ENCODE measurements at regions not wholly inside any gene's neighbourhood (a gene's known extent, or its start where the extent isn't known, plus 50 kb on each side); places are given as distances from the start of the nearest gene placed in this dataset.

DNA sequence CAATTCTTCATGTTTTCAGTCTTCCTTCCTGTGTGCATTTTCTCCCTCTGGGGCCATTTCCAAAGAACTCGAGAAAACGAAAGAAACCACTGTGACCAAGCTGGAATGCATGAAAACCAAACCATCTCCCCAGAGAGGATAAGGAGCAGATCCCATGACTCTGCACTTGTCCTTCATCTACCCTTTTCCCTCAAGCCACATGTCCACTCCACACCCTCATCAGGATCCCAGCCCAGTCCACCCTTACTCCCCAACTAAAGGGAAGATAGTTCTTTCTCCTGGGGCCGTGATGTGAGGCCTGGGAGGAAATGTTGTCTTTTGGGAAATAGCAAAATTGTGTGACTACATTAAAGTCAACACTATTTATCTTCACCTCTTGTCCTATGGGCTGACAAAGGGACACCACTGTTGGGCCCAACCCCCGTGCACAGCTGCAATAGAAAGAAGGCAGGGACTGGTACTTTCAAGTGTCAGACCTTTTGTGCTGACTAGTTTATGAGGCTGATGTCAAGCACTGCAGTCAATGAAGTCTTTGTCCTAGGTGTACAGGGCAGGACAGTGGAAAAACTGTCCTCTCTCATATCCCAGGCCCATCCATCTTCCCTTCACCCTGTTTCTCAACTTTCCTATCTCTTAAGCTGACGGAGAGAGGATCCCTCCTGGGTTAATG is 487.1 kb upstream of the NR2F2 start:
- peak; percentile 90 for DNase-seq (ENCODE audit: low read depth)

DNA sequence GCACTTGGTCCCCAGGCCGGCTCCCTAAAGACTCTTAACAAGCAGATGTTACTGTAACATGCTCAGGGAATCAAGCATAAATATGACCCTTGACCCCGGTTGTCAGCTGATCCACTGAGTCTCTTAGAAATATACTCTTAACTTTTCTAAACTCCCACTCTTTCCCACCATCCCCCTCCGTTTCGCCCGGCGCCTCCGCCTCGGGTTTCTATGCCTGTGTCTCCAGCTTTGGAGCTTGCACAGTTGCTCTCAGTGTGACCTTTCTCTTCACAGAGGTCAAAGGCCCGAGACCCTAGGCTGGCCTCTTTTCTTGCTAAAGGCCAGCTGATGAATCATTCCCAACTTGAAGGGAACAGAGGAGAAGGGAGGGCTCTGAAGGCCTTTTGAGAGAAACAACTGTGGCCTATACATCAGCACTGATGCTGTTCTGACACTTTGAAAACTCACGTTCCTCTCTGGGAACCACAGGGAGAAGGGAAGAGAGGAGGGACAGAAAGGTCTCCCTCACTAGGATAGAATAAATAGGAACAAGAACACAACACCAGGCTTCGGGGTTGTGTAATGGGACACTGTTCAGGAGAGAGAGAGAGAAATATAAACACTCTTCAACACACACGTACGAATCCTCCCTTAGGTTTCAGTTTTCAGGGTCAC is 484.5 kb upstream of the NR2F2 start:
- peak; percentile 64 for DNase-seq (ENCODE audit: low read depth)

DNA sequence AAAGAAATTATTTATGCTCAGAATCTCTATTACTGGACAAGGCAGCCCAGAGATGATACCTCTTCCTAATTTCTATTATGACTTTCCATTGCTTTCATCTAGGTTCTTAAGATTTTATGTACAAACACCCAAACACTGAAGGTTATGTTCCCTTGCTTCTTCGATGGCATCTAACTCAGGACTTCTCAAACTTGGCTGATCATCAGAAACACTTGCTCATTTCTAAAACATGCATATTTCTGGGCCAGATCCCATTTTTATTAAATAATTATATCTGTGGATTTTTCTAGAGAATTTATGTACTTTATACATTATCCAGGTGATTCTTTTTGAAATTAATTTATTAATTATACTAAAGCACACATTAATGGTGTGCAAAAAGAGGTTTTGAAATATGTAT is 482.4 kb upstream of the NR2F2 start:
- DNase-seq (ENCODE audit: low read depth), result no peak

DNA sequence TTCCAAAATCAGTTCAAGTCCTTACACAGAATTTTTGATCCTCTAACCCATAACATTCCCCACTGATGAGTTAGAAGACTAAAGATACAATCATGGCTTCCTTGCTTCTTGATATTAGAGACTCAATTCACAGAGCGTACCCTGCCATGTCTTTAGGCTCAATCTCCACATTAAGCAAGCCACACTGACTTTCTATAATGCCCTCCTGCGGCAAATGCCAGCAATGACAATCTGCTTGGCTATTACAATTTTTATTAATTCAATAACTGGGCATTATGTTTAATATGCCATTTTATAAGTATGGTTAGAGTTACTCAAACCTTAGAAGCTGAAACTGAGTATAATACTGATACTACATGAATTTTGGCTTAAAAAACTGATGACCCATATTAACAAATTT is 479.7 kb upstream of the NR2F2 start:
- no peak for DNase-seq (ENCODE audit: low read depth)

DNA sequence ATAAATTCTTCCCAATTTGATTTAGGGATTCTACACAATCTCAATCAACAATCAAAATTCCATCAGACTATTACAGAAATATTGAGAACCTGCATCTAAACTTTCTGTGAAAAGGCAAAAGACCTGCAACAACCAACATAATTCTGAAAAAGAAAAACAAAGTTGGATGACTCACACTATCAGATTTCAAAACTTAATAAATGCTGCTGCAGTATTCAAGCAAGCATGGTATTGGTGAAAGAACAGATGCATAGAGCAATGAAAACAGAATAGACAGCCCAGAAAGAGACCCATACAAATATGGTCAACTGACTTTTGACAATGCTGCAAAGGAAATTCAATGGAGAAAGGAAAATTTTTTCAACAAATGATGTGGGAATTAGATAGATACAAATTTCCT is 477.1 kb upstream of the NR2F2 start:
- peak; percentile 75 for DNase-seq (ENCODE audit: low read depth)

DNA sequence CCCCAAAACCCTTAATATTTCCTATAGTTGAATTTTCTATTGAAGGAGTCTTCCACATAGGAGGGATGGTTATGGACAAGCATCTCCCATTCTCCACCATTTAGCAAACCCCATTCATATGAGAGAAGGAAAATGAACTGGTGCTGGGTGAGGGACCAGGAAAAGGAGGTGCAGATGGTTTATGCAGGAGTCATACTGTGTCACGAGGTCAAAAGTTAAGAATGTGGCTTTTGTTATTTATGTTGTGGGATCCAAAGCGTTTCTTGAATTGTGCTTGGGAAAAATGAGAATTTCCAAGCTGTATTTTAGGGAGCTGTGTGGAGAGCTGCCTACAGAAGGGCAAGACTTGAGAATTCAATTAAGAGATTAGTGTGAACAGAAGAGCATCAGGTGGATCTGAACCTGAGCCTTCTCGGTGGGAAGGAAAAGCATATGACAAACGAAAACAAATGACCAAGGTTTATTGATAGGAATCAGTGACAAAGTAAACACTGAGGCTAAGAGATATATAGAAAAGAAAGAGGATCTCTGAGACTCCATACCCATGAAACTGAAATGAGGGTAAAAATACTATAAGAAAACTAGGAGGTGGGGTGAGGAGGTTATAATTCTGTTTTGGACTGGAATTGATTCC is 473.3 kb upstream of the NR2F2 start:
- DNase-seq (ENCODE audit: low read depth), result peak; percentile 88

DNA sequence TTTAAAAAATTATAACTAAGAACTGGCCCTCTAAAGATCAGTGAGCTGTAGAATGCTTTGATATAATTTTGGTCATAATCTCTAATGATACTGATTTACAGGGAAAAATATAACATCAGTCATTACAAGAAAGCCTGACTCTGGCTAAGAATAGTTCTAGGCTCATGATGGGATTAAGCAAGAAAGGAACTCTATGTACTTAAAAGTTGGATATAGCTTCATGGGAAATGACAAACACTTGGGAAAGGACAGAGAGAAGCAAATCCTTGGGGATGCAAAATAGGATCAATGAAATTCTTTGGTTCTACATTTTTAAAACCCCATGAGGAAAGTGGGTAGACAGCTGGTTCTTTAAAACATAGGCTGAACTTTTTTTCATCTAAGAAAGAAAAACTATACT is 472.7 kb upstream of the NR2F2 start:
- DNase-seq (ENCODE audit: low read depth), result peak; percentile 85

DNA sequence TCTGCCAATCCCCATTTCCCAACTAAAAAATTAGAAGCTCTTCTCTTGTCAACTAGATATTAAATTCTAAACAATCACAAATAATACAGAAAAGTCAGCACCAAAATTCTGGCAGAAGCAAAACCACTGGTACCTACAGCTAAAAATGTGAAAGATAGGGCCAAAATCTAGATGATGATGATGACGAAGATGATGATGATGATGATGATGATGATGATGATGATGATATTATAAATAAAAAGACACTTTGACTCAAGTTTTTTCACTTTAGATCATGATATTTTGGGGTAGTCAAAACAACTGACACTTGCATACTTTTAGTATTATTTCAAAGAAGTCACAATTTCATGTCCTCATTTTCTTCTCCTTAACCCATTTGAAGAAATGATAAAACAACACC is 470.1 kb upstream of the NR2F2 start:
- DNase-seq (ENCODE audit: low read depth), result no peak

DNA sequence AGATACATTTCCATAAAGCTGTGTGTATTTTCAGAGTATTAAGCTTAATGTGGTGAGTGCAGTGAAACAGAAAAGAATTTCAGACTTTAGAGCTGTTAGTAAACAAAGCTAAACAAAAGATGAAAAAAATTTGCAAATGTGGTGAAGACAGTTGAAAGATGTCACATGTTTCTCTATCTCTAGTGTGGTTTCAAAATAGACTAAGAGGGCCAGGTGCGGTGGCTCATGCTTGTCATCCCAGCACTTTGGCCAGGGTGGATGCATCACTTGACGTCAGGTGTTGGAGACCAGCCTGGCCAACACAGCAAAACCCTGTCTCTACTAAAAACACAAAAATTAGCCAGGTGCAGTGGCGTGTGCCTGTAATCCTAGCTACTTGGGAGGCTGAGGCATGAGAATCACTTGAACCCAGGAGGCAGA is 466.0 kb upstream of the NR2F2 start:
- DNase-seq (ENCODE audit: low read depth), result no peak

DNA sequence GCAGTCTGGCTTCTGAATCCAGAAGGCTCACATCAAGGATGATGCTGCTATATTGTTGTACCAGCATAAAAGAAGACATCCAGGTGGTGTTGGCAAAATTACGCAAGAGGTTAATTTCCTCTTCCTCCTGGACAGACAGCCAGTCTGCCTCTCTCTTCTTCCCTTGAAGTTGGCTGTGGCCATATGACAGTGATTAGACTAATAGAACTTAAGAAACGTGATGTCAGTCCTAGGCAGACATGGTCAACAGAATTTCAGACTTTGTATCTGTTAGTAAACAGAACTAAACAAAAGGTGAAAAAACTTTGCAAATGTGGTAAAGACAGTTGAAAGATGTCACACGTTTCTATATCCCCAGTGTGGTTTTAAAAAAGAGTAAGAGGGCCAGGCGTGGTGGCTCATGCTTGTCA is 465.2 kb upstream of the NR2F2 start:
- DNase-seq (ENCODE audit: low read depth), result no peak

DNA sequence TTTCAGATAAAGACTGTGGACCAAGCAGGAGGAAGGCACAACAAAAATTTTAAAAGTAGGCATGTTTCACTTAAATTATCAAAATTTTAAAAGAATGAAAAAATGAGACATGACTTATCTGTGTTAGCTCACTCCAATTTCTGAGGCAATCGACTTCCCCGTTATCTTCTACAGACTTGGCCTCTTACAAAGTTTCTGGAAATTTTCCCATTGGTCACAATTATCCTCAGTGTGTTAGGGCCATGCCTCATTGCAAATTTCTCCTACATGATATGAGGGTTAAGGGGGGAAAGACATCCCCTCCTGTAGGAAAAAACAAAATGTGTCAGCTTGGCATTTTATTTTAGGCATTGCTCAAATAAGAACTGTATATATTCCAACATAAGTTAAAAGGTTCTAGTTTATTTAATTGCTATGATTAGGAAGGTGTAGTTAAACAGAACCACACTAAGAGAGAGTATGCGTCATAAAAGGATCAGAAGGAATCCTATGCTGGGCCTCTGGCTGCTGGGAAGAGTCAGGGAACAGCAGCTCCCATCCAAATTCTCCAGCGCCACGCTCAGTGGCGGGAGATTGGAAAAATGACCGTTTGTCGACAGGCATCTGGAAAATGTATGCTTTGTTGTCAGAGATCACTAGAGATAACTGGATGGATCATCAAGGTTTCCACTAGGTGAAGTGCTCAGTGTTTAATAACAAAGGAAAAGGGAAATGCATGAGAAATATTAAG is 463.6 kb upstream of the NR2F2 start:
- DNase-seq (ENCODE audit: low read depth), result no peak

DNA sequence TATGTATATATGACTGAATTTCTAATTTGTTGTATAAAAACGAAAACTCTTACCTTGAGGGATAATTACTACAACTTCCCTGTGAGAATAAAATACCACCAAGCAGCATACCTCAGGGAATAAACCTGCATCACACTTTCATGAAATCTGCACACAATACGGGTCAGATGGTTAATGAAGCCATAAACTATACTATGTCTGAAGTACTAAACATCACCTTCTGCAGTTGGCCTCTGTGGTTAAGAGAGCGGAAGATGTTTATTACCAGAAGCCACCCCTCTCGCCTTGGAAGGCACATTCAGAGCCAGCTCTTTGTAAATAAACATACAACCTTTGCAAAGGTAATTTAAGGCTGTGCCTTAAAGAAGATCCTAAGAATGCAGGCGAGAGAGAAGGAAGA is 462.1 kb upstream of the NR2F2 start:
- DNase-seq (ENCODE audit: low read depth), result no peak

DNA sequence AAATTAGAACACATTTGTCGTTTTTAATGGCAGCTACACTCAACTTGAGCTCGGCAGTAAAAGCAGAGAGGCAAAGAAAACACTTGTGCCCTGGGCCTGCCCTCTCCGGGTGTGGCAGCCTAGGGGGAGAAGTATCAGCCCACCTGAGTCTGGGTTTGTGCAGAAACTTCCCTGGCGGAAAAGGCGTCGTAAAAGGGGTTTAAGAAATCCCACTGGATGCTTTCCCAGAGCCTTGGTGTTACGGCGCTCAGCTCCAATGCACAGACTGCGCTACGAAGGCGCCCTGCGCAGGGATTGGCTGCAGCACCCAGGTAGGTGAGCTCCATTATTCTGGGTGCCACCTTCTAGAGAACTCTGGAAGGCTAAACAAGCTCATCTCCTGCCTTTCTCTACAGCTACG is 461.5 kb upstream of the NR2F2 start:
- DNase-seq (ENCODE audit: low read depth), result no peak

DNA sequence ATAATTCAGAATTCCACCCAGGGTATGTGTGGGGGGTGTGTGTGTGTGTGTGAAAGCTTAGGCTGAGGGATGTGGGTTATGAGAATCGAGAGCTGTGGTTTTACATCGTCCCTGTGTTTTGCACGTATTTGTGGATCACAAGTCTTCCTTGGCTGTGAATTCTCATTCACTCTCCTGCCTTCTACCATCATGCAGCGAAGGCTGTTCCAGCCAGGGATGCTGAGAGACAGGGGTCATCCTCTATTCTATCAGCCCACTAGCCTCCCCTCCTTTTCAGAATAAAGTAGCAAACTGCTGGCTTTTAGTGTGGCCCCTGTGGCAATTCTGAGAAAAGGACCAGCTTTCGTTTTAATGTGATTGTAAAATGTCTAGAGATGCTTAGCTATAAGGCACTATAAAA is 460.6 kb upstream of the NR2F2 start:
- DNase-seq (ENCODE audit: low read depth), result no peak

DNA sequence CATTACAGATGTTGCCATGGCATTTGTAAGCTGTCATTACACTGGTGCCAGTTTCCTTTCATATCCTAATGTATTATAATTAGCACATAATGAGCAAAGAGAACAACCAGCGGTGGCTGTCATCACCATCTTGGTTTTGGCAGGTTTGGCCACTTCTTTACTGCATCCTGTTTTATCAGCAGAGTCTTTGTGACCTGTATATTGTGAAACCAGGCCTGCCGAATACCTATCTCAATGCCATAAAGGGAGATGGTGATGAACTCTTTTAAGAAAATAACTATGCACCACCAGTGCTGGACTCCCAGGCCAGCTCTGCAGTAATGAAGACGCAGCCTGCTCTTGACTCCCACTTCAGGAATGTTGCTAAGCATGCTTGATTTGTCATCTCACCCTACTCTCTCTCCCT is 458.1 kb upstream of the NR2F2 start:
- peak; percentile 59 for DNase-seq (ENCODE audit: low read depth)

DNA sequence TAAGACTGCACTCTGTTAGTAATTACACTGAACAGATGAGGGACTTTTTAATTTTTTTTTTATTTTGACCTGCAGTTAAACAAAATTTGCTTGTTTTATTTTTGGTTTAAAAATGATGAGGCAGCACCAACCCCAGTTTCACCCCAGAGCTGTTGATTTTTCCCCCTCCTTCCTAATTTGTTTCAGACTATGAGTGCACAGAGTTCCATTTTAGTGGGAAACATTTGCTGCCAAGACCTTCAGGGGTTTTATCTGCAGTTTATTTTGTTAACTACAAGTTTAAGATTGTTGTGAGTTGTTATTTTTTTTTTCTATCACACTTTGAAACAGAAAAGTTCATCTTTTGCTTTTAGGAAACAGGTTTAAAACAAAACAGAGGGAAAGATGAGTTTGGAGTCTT is 455.9 kb upstream of the NR2F2 start:
- DNase-seq (ENCODE audit: low read depth), result no peak

DNA sequence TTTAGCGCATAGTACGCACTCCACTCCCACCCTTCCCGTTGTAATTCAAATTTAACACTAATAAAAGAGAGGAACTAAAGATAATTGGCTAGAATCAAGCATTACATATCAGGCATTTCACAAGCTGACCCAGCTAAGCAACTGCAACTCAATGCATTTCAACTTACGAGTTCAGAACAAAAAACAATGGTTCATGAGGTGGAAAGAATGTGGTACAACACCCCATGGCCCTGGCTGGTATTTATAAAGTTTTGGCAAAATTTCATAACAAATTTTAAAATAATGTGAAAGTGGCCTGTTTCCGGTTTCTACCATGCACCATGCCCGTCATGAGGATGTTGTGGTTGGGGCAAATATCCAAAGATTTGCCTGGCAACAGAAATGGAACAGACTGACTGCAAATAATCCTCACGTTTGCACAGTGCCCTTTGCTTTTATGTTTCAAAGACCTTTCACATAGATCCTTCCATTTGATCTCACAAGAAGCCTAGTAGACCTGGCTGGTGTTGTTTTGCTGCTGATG is 455.3 kb upstream of the NR2F2 start:
- peak; percentile 93 for DNase-seq (ENCODE audit: low read depth)

DNA sequence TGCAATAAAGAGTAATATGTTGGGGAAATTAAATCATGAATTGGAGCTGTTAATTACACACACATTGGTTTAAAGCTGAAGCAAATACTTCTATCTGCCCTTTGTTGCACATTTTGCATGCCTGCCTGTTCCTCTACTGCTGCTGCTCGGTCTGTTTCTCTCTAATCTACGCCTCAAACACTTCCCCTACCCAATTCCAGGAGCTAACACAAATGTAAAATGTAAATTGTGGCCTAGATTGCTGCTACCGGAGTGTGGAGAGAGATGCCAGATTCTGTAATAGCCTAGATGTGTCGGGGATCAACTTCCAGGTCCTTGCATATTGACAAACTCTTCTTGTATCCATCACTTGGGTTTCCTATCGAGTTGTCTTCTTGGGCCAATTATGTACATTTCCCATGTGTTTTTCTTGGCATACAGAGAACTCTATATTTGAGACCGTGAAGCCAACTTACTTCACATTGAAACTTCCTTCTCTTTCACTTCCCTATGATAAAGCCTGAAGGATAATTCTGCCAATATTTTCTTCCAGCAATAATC is 450.4 kb upstream of the NR2F2 start:
- no peak for DNase-seq (ENCODE audit: low read depth)

DNA sequence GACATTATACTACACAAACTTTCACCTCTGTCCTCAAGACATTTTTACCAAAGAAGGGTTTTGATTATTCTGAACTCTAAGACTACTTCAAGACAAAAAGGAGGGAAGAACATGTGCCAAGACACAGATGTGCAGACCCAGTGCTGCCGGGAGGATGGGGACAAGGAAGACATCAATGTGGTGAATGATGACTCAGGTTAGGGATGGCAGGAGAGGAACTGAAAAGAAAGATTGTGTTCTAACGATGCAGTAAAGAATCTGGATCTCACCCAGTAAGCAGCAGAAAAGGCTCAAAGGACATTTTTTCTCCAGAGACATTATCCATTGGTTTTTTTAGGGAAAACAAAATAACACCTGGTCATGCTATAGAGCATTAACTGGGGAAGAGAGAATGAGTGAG is 449.9 kb upstream of the NR2F2 start:
- DNase-seq (ENCODE audit: low read depth), result peak; percentile 20

DNA sequence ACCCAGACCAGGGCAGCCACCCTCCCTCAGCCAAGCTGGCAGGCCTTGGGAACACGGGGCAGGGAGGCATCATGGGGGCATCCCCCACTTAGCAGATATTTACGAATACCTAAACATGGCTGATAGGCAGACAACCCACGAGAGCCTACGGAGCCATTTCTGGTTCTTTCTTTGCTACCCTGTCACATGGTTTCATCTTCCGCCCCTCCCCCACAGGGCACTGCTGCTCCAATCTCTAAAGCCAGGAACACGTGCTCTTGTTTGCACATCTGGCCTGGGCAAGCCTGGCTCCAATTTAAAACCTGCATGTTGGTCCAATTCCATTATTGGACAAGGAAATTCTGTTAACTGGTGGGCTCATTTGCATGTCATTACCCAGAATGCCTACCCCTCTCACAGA is 447.4 kb upstream of the NR2F2 start:
- DNase-seq (ENCODE audit: low read depth), result no peak

DNA sequence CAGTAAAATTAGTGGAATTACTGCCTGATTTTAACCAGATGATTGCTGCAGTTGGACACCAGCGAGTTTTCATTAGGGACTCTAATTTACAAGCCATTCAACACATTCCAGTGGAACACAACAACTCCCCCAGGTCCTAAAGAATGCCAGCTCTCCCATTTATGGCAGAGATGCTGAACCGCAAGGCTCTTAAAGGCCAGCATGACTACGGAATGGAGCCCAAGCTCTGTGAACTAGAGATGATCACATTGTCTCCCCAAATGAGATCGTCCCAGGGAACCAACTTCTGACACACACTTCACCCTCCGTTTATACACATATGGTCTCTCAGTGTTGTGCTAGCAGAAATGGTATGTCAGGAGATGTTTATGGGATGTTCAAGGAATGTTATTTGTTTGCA is 446.2 kb upstream of the NR2F2 start:
- DNase-seq (ENCODE audit: low read depth), result no peak
